ENCODE measurements at regions not wholly inside any gene's neighbourhood (a gene's known extent, or its start where the extent isn't known, plus 50 kb on each side); places are given as distances from the start of the nearest gene placed in this dataset.

DNA sequence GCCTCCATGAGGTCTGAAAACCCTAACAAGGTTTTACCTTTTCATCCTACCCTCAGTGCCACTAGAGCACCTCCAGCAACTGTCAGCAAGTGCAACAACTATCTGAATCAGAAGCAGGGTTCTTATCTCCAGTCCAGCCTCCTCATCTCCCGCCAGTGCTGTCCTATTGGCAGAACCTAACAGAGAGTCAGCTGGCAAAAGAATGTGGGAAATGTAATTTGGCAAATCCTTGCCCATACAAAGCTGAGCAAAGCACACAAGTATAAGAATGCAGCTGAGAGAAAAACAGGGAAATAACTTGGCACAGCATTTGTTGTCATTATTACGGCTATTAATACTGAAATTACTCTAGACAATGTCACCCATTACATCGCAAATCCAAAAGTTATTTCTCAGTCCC, 124.2 kb downstream of the ATP6V1G3 start:
- no peak overlapping the region for H3K9ac ChIP-seq (replicated peaks in 1 of 4; ENCODE audit: extremely low read depth in 1 of 4, low read depth in 3 of 4, low read length in 3 of 4)
- TF ChIP-seq SAP30 (IDR thresholded peaks at IDR 0.05; ENCODE audit: insufficient read depth, insufficient replicate concordance, low read length) (no peak), CTBP2 (IDR thresholded peaks at IDR 0.05; ENCODE audit: borderline replicate concordance, insufficient read depth, insufficient read length, low read length) (no peak), CBX8 (IDR thresholded peaks at IDR 0.05; ENCODE audit: borderline replicate concordance, low read depth, low read length) (no peak), TAF7 (optimal IDR thresholded peaks at IDR 0.05; ENCODE audit: borderline replicate concordance, low read depth, low read length) (no peak), YY1 (IDR thresholded peaks at IDR 0.05; ENCODE audit: low read depth, low read length) (no peak), RNF2 (IDR thresholded peaks at IDR 0.05; ENCODE audit: borderline replicate concordance, low read depth, low read length, missing control alignments, poor library complexity, severe bottlenecking) (no peak), NRF1 (IDR thresholded peaks at IDR 0.05; ENCODE audit: low read depth, low read length) (no peak), NANOG (IDR thresholded peaks at IDR 0.05; ENCODE audit: insufficient read depth, low read depth, low read length, poor library complexity, severe bottlenecking) (no peak), POU5F1 (IDR thresholded peaks at IDR 0.05; ENCODE audit: low read depth, low read length) (no peak), SP4 (IDR thresholded peaks at IDR 0.05; ENCODE audit: low read length) (no peak), PHF8 (conservative IDR thresholded peaks at IDR 0.05; ENCODE audit: low read depth, low read length) (no peak), SIN3A (conservative IDR thresholded peaks at IDR 0.05 in 1 of 2, IDR thresholded peaks at IDR 0.05 in 1 of 2; ENCODE audit: low read depth in 1 of 2, low read length in 2 of 2) (no peak), SP1 (IDR thresholded peaks at IDR 0.05; ENCODE audit: low read depth, low read length) (no peak), EP300 (IDR thresholded peaks at IDR 0.05; ENCODE audit: borderline replicate concordance in 1 of 2, low read depth in 2 of 2, low read length in 2 of 2) (no peak)

More for the DNA sequence above, 124.2 kb downstream of the ATP6V1G3 start:
- Histone ChIP-seq H2BK20ac (ENCODE audit: low read length) (no peak overlapping the region), H4K5ac (ENCODE audit: insufficient read length, low read depth, low read length) (no peak overlapping the region), H3K23ac (ENCODE audit: insufficient read length) (no peak overlapping the region), H2BK12ac (ENCODE audit: low read depth, low read length) (no peak overlapping the region), H4K91ac (replicated peaks; ENCODE audit: insufficient read length, low read length) (no peak overlapping the region), H2BK120ac (replicated peaks; ENCODE audit: low read depth, low read length) (no peak overlapping the region), H2BK5ac (ENCODE audit: low read depth, low read length) (no peak overlapping the region), H3K4me2 (ENCODE audit: insufficient read depth in 1 of 2, low read depth in 2 of 2, low read length in 2 of 2) (no peak overlapping the region), H3K36me3 (ENCODE audit: control insufficient read depth in 2 of 4, insufficient read depth in 4 of 4, low read length in 3 of 4) (no peaks in the 10 kb centered on the region), H3K4me1 (replicated peaks in 1 of 4; ENCODE audit: control insufficient read depth in 3 of 4, insufficient read depth in 4 of 4, low read length in 3 of 4) (no peaks in the 10 kb centered on the region), H3K79me2 (ENCODE audit: control insufficient read depth in 1 of 2, insufficient read depth in 2 of 2, low read length in 2 of 2) (no peaks in the 10 kb centered on the region), H2BK15ac (ENCODE audit: low read length) (no peak overlapping the region), H3K9me3 (ENCODE audit: insufficient read depth in 2 of 2, low read depth in 1 of 2, low read length in 1 of 2) (no peaks in the 10 kb centered on the region), H3K23me2 (ENCODE audit: low read depth, low read length) (no peaks in the 10 kb centered on the region), H2AFZ (ENCODE audit: low read length) (no peak overlapping the region), H3K79me1 (ENCODE audit: low read depth, low read length) (no peaks in the 10 kb centered on the region), H4K8ac (ENCODE audit: extremely low read depth, insufficient read depth, low read length) (no peak overlapping the region), H3K27me3 (replicated peaks in 1 of 4; ENCODE audit: control insufficient read depth in 3 of 4, extremely low read depth in 1 of 4, insufficient read depth in 3 of 4, low read length in 3 of 4) (no peaks in the 10 kb centered on the region), H3K4me3 (ENCODE audit: extremely low read depth in 1 of 4, insufficient read depth in 2 of 4, low read depth in 3 of 4, low read length in 4 of 4) (no peak overlapping the region), H3K27ac (ENCODE audit: low read depth, low read length) (no peak overlapping the region), H3K14ac (ENCODE audit: insufficient read length) (no peak overlapping the region), H3K56ac (replicated peaks; ENCODE audit: insufficient read length, low read depth, low read length) (no peak overlapping the region), H4K20me1 (replicated peaks in 1 of 2; ENCODE audit: control insufficient read depth in 1 of 2, insufficient read depth in 2 of 2, low read length in 2 of 2) (no peaks in the 10 kb centered on the region), H3K18ac (ENCODE audit: extremely low read depth, low read length) (no peak overlapping the region), H2AK5ac (ENCODE audit: low read depth, low read length) (no peak overlapping the region), H3K4ac (replicated peaks; ENCODE audit: insufficient read length, low read depth, low read length) (no peak overlapping the region)
- FAIRE-seq, result no peak
- no peak for DNase-seq (ENCODE audit: low read depth in 1 of 2, low spot score in 2 of 2)
- WGBS, 2 experiments (ENCODE audit: extremely low coverage in 1 of 2, insufficient coverage in 1 of 2, insufficient read length in 1 of 2, insufficient replicate concordance in 2 of 2, low coverage in 1 of 2, low lambda C conversion rate in 2 of 2, missing lambda C conversion rate in 1 of 2), result 96% methylated on average over 3 of the region's 3 CpGs; no CpG with 5 or more reads in 1 of the 2 experiments
- POLR2A ChIA-PET (ENCODE audit: partially characterized antibody), result no interaction called here
- CTCF ChIA-PET (ENCODE audit: partially characterized antibody), result no interaction called here

All from H1 (cell line).